Hepatocyte (in vitro differentiated cells): ENCODE measurements at regions not wholly inside any gene's neighbourhood (a gene's known extent, or its start where the extent isn't known, plus 50 kb on each side); places are given as distances from the start of the nearest gene placed in this dataset.

Experiments used
- DNase-seq: peaks from one replicate; pipeline ENCODE4 v3.0.0-alpha.2; 2016; ENCODE audit warnings: low spot score
- H2AFZ ChIP-seq: fragments of 200-600 bp; sonication (generic); 2 replicates; pipeline ENCODE4 v1.6.0; 2016; ENCODE audit warnings: antibody characterized with exemption, mild to moderate bottlenecking
- H3K27ac ChIP-seq: fragments of 200-600 bp; sonication (generic); 2 replicates; pipeline ENCODE4 v1.5.1; 2016; ENCODE audit warnings: mild to moderate bottlenecking
- H3K27me3 ChIP-seq: fragments of 200-600 bp; sonication (generic); 2 replicates; pipeline ENCODE4 v1.6.1; 2016
- H3K36me3 ChIP-seq: fragments of 200-600 bp; sonication (generic); replicated peaks from 2 replicates; pipeline ENCODE4 v1.5.1; 2016; ENCODE audit warnings: low read depth; ENCODE audit not compliant: insufficient read depth
- H3K4me1 ChIP-seq: fragments of 200-600 bp; sonication (generic); 2 replicates; pipeline ENCODE4 v1.5.1; 2016; ENCODE audit warnings: mild to moderate bottlenecking, moderate library complexity; ENCODE audit not compliant: insufficient read depth
- H3K4me2 ChIP-seq: fragments of 200-600 bp; sonication (generic); 2 replicates; pipeline ENCODE4 v1.6.0; 2016
- H3K4me3 ChIP-seq: fragments of 200-600 bp; sonication (generic); 2 replicates; pipeline ENCODE4 v1.5.1; 2016; ENCODE audit warnings: mild to moderate bottlenecking
- H3K79me2 ChIP-seq: fragments of 200-600 bp; sonication (generic); 2 replicates; pipeline ENCODE4 v1.6.0; 2017; ENCODE audit warnings: mild to moderate bottlenecking
- H3K9me2 ChIP-seq: fragments of 200-600 bp; sonication (generic); replicated peaks from 2 replicates; pipeline ENCODE4 v1.6.0; 2017; ENCODE audit warnings: mild to moderate bottlenecking; ENCODE audit not compliant: insufficient read depth
- H3K9me3 ChIP-seq: fragments of 200-600 bp; sonication (generic); 2 replicates; pipeline ENCODE4 v1.5.1; 2016; ENCODE audit warnings: low read depth, mild to moderate bottlenecking
- H4K20me1 ChIP-seq: fragments of 200-600 bp; sonication (generic); 2 replicates; pipeline ENCODE4 v1.6.0; 2016; ENCODE audit warnings: mild to moderate bottlenecking; ENCODE audit not compliant: insufficient read depth, poor library complexity, severe bottlenecking
- CTCF ChIP-seq: fragments of 200-600 bp; sonication (generic); IDR thresholded peaks from 2 replicates; pipeline ENCODE4 v1.5.1; 2016; ENCODE audit warnings: antibody characterized with exemption, mild to moderate bottlenecking; ENCODE audit not compliant: poor library complexity
- EZH2 ChIP-seq: fragments of 200-600 bp; sonication (generic); IDR thresholded peaks from 2 replicates; pipeline ENCODE4 v1.6.1; 2016; ENCODE audit warnings: antibody characterized with exemption, mild to moderate bottlenecking, borderline replicate concordance
- EZH2phosphoT487 ChIP-seq: fragments of 200-600 bp; sonication (generic); IDR thresholded peaks from one replicate; pipeline ENCODE4 v1.6.1; 2018; ENCODE audit warnings: antibody characterized with exemption, mild to moderate bottlenecking, low read depth, moderate library complexity; ENCODE audit not compliant: unreplicated experiment, severe bottlenecking
- WGBS: methylation state at CpG from one replicate; pipeline ENCODE4 v1.1.6; 2016; ENCODE audit warnings: low lambda C conversion rate; ENCODE audit errors: missing lambda C conversion rate; 5-methylcytosine and 5-hydroxymethylcytosine counted together

DNA sequence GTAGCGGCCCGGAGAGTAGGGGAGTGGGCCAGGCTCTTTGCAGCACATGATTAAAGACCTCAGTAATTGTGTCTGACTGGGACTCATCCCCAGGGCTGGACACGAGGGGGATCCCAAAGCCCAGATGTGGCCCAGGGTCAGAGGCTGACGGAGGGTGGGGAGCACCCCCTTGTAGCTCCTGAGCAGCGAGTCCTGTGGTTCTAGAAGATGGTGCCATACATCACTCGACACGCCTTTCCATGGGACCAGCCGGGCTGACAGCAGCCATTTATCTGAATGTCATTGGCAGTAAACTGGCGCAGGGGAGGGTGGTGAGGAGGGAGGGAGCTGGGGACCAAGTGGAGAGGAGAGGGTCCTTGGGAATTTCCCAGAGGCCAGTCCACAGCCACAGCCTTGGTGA lies 65.1 kb upstream of the FAM222A start:
- Histone ChIP-seq H3K4me1 (peaks cover 15% of the 10 kb centered on the region), H3K27me3 (no peaks in the 10 kb centered on the region), H3K9me3 (no peaks in the 10 kb centered on the region), H3K79me2 (no peaks in the 10 kb centered on the region), H3K4me3 (no peak overlapping the region), H4K20me1 (no peaks in the 10 kb centered on the region), H3K27ac (peak overlapping the region; percentile 71), H3K4me2 (no peak overlapping the region), H2AFZ (no peak overlapping the region), H3K9me2 (no peaks in the 10 kb centered on the region), H3K36me3 (no peaks in the 10 kb centered on the region)
- TF ChIP-seq EZH2 (no peak), EZH2phosphoT487 (no peak), CTCF (no peak)
- no peak for DNase-seq
- 79% methylated on average over 9 of the region's 9 CpGs for WGBS

DNA sequence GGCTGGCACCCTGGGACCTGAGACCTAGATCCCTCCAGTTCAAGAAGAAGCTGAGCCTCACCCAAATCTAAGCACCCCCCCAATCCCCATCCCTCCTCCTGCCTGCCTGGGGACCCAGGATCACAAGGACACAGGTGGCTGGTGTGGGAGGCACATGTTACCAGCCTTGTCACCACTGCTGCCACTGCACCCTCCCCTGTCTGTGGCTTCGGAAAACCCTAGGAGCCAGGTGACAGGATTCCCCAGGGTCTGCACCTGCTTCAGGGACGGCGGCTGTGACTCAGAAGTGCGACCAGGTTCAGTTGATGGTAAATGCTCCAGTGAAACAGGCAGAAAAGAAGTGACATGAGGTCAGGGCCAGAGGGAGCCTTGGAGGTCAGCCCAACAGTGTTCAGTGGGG lies 62.8 kb upstream of the FAM222A start:
- Histone ChIP-seq H3K4me2 (no peak overlapping the region), H3K27me3 (no peaks in the 10 kb centered on the region), H3K9me2 (no peaks in the 10 kb centered on the region), H3K79me2 (no peaks in the 10 kb centered on the region), H4K20me1 (no peaks in the 10 kb centered on the region), H3K27ac (no peak overlapping the region), H2AFZ (no peak overlapping the region), H3K4me1 (peaks cover 22% of the 10 kb centered on the region), H3K36me3 (no peaks in the 10 kb centered on the region), H3K4me3 (no peak overlapping the region), H3K9me3 (no peaks in the 10 kb centered on the region)
- WGBS: 91% methylated on average over 4 of the region's 4 CpGs
- no peak for DNase-seq
- TF ChIP-seq EZH2: no peak
- no peak for TF ChIP-seq CTCF
- TF ChIP-seq EZH2phosphoT487: no peak

GRCh38 chr12:109651596-109651995 lies 62.0 kb upstream of the FAM222A start:
- Histone ChIP-seq H3K27ac (no peak overlapping the region), H3K36me3 (no peaks in the 10 kb centered on the region), H3K9me3 (no peaks in the 10 kb centered on the region), H3K4me2 (no peak overlapping the region), H3K4me3 (no peak overlapping the region), H2AFZ (no peak overlapping the region), H3K79me2 (no peaks in the 10 kb centered on the region), H4K20me1 (no peaks in the 10 kb centered on the region), H3K27me3 (no peaks in the 10 kb centered on the region), H3K4me1 (peaks cover 22% of the 10 kb centered on the region), H3K9me2 (no peaks in the 10 kb centered on the region)
- 92% methylated on average over 1 of the region's 1 CpG for WGBS
- TF ChIP-seq EZH2phosphoT487 (no peak), EZH2 (no peak), CTCF (no peak)
- no peak for DNase-seq
